Neural progenitor cell (in vitro differentiated cells): ENCODE measurements at regions not wholly inside any gene's neighbourhood (a gene's known extent, or its start where the extent isn't known, plus 50 kb on each side); places are given as distances from the start of the nearest gene placed in this dataset.

Experiments
- DNase-seq: peaks from one replicate; pipeline ENCODE4 v3.0.0-alpha.2; 2016; ENCODE audit warnings: low spot score
- H2AFZ ChIP-seq: fragments of 200-600 bp; sonication (generic); replicated peaks from 2 replicates; pipeline ENCODE4 v1.6.1; 2016; ENCODE audit warnings: antibody characterized with exemption
- H3F3A ChIP-seq: fragments of 200-600 bp; sonication (generic); 2 replicates; pipeline ENCODE4 v1.6.1; 2016; ENCODE audit warnings: antibody characterized with exemption, low read depth
- H3K27ac ChIP-seq: fragments of 200-600 bp; sonication (generic); 2 replicates; pipeline ENCODE4 v1.5.1; 2016; ENCODE audit warnings: mild to moderate bottlenecking
- H3K27me3 ChIP-seq: fragments of 200-600 bp; sonication (generic); 2 replicates; pipeline ENCODE4 v1.6.1; 2016; ENCODE audit warnings: mild to moderate bottlenecking, moderate library complexity
- H3K36me3 ChIP-seq: fragments of 200-600 bp; sonication (generic); 2 replicates; pipeline ENCODE4 v1.5.1; 2016
- H3K4me1 ChIP-seq: fragments of 200-600 bp; sonication (generic); 2 replicates; pipeline ENCODE4 v1.6.1; 2016; ENCODE audit warnings: mixed run types
- H3K4me2 ChIP-seq: fragments of 200-600 bp; sonication (generic); 2 replicates; pipeline ENCODE4 v1.6.1; 2016
- H3K4me3 ChIP-seq: fragments of 200-600 bp; sonication (generic); 2 replicates; pipeline ENCODE4 v1.5.1; 2016
- H3K79me2 ChIP-seq: fragments of 200-600 bp; sonication (generic); 2 replicates; pipeline ENCODE4 v1.6.1; 2016; ENCODE audit warnings: low read depth
- H3K9ac ChIP-seq: fragments of 200-600 bp; sonication (generic); 2 replicates; pipeline ENCODE4 v1.6.1; 2016
- H3K9me3 ChIP-seq: fragments of 200-600 bp; sonication (generic); 2 replicates; pipeline ENCODE4 v1.5.1; 2016; ENCODE audit warnings: low read depth
- H4K20me1 ChIP-seq: fragments of 200-600 bp; sonication (generic); 2 replicates; pipeline ENCODE4 v1.6.1; 2016; ENCODE audit warnings: low read depth
- H3K27ac Mint-ChIP-seq: 3 replicates; pipeline ENCODE4 v1.8.0; 2021; ENCODE audit warnings: mixed read lengths
- H3K27me3 Mint-ChIP-seq: 2 replicates; pipeline ENCODE4 v1.8.0; 2022; ENCODE audit warnings: low read depth, mild to moderate bottlenecking, inconsistent platforms, moderate library complexity, mixed read lengths; ENCODE audit not compliant: insufficient read depth
- H3K36me3 Mint-ChIP-seq: 3 replicates; pipeline ENCODE4 v1.8.0; 2021; ENCODE audit warnings: mixed read lengths
- H3K4me1 Mint-ChIP-seq: 3 replicates; pipeline ENCODE4 v1.8.0; 2021; ENCODE audit warnings: mixed read lengths
- H3K4me3 Mint-ChIP-seq: 3 replicates; pipeline ENCODE4 v1.8.0; 2021; ENCODE audit warnings: mild to moderate bottlenecking, moderate library complexity, mixed read lengths
- H3K9me3 Mint-ChIP-seq: 3 replicates; pipeline ENCODE4 v1.8.0; 2020; ENCODE audit warnings: mixed read lengths
- CTCF ChIP-seq: fragments of 200-600 bp; sonication (generic); IDR thresholded peaks from 2 replicates; pipeline ENCODE4 v1.5.1; 2017; ENCODE audit warnings: antibody characterized with exemption, mild to moderate bottlenecking
- EZH2 ChIP-seq: fragments of 200-600 bp; sonication (generic); IDR thresholded peaks from 2 replicates; pipeline ENCODE4 v1.6.1; 2017; ENCODE audit warnings: antibody characterized with exemption, mild to moderate bottlenecking, moderate library complexity
- EZH2phosphoT487 ChIP-seq: fragments of 200-600 bp; sonication (generic); IDR thresholded peaks from 2 replicates; pipeline ENCODE4 v1.6.1; 2017; ENCODE audit warnings: antibody characterized with exemption

GRCh38 chr7:118028226-118028625 is 155.0 kb upstream of the CTTNBP2 start:
- H3K36me3 ChIP-seq = no peaks in the 10 kb centered on the region
- Mint-ChIP-seq H3K27me3 (no peaks in the 10 kb centered on the region), H3K9me3 (no peaks in the 10 kb centered on the region), H3K4me3 (no peak overlapping the region), H3K27ac (no peak overlapping the region), H3K36me3 (no peaks in the 10 kb centered on the region), H3K4me1 (no peaks in the 10 kb centered on the region)
- no peaks in the 10 kb centered on the region for H4K20me1 ChIP-seq
- H3K79me2 ChIP-seq = no peaks in the 10 kb centered on the region
- H3F3A ChIP-seq = no peaks in the 10 kb centered on the region
- no peak overlapping the region for H2AFZ ChIP-seq
- TF ChIP-seq CTCF (no peak), EZH2phosphoT487 (no peak), EZH2 (no peak)
- no peak overlapping the region for H3K9ac ChIP-seq
- no peak overlapping the region for H3K4me2 ChIP-seq
- no peaks in the 10 kb centered on the region for H3K27me3 ChIP-seq
- H3K9me3 ChIP-seq = no peaks in the 10 kb centered on the region
- no peaks in the 10 kb centered on the region for H3K4me1 ChIP-seq
- H3K27ac ChIP-seq = no peak overlapping the region
- DNase-seq = no peak
- H3K4me3 ChIP-seq = no peak overlapping the region

GRCh38 chr7:118029826-118030422 is 154.0 kb upstream of the LSM8 start:
- Histone ChIP-seq H3K4me1 (no peaks in the 10 kb centered on the region), H3F3A (no peaks in the 10 kb centered on the region), H2AFZ (no peak overlapping the region), H3K9me3 (no peaks in the 10 kb centered on the region), H3K4me2 (no peak overlapping the region), H3K27me3 (no peaks in the 10 kb centered on the region), H3K4me3 (no peak overlapping the region), H3K79me2 (no peaks in the 10 kb centered on the region), H4K20me1 (no peaks in the 10 kb centered on the region), H3K9ac (no peak overlapping the region), H3K36me3 (no peaks in the 10 kb centered on the region), H3K27ac (no peak overlapping the region)
- TF ChIP-seq EZH2phosphoT487 = no peak
- TF ChIP-seq CTCF = no peak
- no peak for TF ChIP-seq EZH2
- Mint-ChIP-seq H3K27ac (no peak overlapping the region), H3K9me3 (no peaks in the 10 kb centered on the region), H3K27me3 (no peaks in the 10 kb centered on the region), H3K36me3 (no peaks in the 10 kb centered on the region), H3K4me3 (no peak overlapping the region), H3K4me1 (no peaks in the 10 kb centered on the region)
- DNase-seq = no peak

GRCh38 chr7:118033273-118033672 is 150.7 kb upstream of the LSM8 start:
- H3K27me3 Mint-ChIP-seq = no peaks in the 10 kb centered on the region
- Histone ChIP-seq H3K4me3 (no peak overlapping the region), H4K20me1 (no peaks in the 10 kb centered on the region), H3K36me3 (no peaks in the 10 kb centered on the region), H3K79me2 (no peaks in the 10 kb centered on the region), H2AFZ (no peak overlapping the region), H3K27me3 (no peaks in the 10 kb centered on the region), H3K4me1 (no peaks in the 10 kb centered on the region), H3K4me2 (no peak overlapping the region), H3K27ac (no peak overlapping the region), H3K9me3 (no peaks in the 10 kb centered on the region), H3F3A (no peaks in the 10 kb centered on the region), H3K9ac (no peak overlapping the region)
- no peaks in the 10 kb centered on the region for H3K4me1 Mint-ChIP-seq
- DNase-seq = no peak
- no peaks in the 10 kb centered on the region for H3K9me3 Mint-ChIP-seq
- H3K4me3 Mint-ChIP-seq = no peak overlapping the region
- no peaks in the 10 kb centered on the region for H3K36me3 Mint-ChIP-seq
- no peak overlapping the region for H3K27ac Mint-ChIP-seq
- no peak for TF ChIP-seq CTCF
- TF ChIP-seq EZH2phosphoT487 = no peak
- no peak for TF ChIP-seq EZH2
